GM19035 (cell line): ENCODE measurements at regions not wholly inside any gene's neighbourhood (a gene's known extent, or its start where the extent isn't known, plus 50 kb on each side); places are given as distances from the start of the nearest gene placed in this dataset.
"Not testable (repeated sequence)": the region's sequence is repeated elsewhere in the genome, so short reads cannot be mapped to it uniquely, and the experiment has no call there.

Source experiments
- ATAC-seq: cut with Tn5 transposase; IDR thresholded peaks from one replicate; pipeline ENCODE4 v1.9.1; 2021; ENCODE audit not compliant: unreplicated experiment

GRCh38 chr4:184335520-184335919 lies 117.8 kb upstream of the ENPP6 start:
- no peak for ATAC-seq

GRCh38 chr4:184333446-184333845 lies 115.8 kb upstream of the ENPP6 start:
- not testable (repeated sequence) for ATAC-seq

GRCh38 chr4:184331268-184331995 lies 113.8 kb upstream of the ENPP6 start:
- no peak for ATAC-seq

GRCh38 chr4:184330517-184331094 lies 112.9 kb upstream of the ENPP6 start:
- ATAC-seq = not testable (repeated sequence)

DNA sequence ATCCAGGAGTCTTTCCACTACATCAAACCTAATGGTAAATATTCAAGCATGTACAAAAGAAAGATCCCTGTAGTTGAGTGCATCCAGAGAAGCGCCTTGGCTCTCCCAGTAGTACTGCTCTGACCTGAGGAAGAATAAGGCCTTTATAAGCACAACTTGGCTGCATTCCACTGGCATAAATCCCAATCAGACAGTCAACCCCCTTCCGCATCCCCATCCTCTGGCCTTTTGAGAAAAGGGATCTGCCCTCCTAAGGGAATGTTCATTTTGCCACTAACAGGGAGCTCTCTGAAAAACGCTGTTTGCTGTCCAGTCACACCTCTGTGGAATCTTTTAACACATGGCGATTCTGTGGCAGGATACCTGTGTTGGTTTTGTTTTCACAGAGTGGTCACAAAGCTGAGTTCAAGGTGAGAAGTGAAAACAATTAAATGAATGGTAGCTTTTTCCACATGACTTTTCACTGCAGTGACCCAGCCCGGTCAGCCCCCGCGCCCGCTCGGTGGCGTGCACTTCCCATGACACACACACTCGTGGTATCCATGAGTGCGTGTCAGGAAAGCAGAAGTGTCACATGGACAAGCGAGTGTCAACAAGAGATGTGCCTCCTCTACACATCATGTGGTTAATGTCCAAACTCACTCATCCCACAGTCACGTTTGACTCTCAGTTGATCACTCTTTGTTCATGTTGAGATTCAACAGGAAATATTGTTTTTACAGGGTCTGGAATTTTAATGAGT lies 112.2 kb upstream of the ENPP6 start:
- peak; percentile 54 for ATAC-seq

DNA sequence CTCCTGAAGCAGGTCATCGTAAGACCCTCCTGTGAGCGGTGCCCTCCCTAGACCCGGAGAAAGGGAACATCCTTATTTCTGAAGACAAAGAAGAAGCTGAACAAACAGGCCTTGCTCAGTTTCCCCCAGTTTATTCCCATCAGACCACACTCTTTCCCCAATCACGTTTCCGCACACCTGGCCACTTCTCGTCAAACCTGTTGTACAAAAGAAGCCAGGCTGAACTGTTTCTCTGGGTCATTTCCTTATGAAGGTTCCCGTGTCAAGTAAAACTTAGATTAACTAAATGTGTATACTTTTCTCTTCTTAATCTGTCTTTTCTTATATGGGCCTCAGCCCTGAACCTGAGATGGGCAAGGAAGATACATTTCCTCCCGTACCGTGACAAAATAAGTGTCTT lies 111.6 kb upstream of the ENPP6 start:
- no peak for ATAC-seq

DNA sequence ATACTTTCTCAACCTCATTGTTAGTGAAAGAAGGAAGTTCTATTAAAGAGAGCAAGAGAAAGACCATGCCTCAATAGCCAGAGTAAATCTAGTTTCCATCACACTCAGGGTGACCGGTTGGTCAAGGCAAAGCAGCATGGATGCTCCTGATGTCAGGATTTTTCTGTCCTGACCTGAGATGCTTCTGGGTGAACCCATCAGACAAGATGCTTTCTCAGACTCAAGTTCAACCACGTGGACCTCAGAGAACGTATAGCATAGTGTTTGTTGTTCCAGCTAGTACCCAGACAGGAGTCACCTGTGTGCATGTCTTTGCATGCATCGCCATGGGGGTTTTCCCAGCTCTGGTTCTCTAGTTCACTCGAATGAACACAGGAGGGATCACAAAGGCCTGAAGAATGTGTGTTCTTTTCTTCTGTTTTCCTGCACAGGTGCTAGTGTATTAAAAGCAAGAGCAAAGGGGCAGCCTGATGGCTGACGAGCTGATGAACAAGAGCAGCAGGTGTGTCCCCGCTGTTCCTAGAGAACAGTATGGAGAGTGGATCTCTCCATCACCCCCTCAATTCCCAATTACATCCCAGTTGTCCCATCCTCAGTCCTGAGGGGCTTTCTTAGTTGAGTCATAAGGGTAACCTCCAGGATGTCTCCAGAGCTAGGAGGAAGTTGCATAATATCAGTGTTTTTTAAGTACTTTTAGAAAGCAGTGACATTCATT lies 110.5 kb upstream of the ENPP6 start:
- ATAC-seq = peak; percentile 77

GRCh38 chr4:184324939-184325477 lies 107.3 kb upstream of the ENPP6 start:
- no peak for ATAC-seq

GRCh38 chr4:184322328-184323025 lies 104.8 kb upstream of the ENPP6 start:
- ATAC-seq = no peak

- ATAC-seq = no peak
Measured at GRCh38 chr4:184320631-184321030, 103.0 kb upstream of the ENPP6 start.

DNA sequence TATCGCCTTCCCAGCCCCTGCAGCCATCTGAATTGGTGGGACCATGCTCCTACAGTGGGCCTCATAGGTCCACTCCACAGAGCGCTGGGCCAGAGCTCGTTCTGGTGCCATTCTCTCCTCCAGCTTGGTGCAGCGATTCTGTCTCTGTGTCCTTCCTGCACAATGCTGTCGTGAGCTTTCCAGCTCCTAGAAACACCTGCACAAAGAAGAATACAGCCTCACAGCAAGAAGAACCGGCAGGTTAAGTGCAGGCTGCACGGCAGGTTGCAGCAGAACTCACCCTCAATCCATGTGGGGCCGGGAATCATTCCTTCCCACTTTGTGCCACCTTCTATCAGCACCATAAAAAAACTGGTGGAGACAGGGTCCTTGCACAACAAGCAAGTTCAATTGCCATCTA lies 101.2 kb upstream of the ENPP6 start:
- ATAC-seq = no peak

DNA sequence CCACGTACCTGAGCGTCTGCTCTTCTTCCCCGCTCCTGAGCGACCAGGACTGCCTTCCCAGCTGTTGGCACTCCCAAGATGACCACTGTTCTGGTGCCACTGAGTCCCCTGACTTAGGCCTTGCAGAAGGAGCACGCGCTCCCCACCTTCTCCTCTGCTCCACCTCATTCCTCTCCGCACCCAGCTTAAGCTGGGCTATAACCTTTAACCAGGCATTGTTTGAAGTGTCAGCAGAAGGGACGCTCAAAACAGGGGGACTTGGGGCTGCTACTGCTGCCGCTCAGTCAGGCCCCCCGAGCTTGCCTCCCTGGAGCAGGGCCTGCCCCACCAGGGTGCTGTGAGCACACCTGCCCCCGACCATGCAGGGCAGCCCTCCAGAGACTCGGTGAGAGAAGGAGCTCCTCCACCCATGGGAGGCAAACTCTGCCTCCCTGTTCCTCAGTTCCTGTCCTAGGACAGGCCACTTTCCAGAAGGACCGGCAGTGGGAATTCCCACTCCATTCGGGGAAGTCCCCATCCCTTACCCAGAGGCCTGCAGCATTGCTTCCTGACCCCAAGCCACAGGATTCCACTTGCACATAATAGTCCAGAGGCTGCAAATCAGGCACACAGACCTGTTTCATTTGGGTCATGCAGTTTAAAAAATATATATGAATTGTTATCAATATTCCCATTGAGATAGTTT lies 99.7 kb upstream of the ENPP6 start:
- no peak for ATAC-seq

DNA sequence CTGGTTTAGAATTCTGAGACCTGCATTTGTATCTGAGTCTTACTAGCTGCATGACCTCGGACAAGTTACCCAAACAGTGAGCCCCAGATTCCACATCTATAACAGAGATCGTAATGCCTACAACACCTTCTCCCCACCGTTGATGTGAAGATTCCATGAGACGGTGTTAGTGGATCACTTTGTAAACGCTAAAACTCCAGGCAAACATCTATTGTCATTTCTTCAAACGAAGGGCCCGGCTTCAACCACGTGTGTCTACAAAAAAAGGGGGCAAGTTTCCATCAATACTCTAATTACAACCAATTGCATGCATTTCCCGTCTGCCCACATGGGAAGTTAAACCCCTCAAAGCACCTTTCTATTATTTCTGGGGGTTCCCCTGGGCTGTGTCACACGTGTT lies 99.1 kb upstream of the ENPP6 start:
- no peak for ATAC-seq

DNA sequence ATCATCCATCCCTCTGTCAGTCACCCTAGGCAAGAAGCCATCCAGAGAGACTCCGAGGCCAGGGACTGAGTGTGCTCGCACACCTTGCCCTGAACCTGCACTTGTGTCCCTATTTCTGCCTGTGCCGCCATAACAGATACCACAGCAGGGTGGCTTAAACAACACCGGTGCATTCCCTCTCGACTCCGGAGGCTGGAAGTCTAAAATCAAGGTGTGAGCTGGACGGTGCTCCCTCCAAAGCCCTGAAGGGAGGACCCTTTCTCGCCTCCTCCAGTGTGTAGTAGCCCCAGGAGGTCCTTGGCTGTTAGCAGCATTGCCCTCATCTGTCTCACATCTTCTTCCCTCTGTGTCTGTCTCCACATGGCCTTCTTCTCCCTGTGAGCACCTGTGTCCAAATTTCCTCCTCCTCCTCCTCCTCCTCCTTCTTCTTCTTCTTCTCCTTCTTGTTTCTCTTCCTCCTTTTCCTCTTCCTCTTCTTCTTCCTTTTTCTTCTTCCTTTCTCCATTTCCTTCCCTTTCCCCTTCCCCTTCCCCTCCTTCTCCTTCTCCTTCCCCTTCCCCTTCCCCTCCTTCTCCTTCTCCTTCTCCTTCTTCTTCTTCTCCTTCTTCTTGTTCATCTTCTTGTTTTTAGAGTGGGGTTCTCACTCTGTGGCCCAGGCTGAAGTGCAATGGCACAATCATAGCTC lies 98.1 kb upstream of the ENPP6 start:
- no peak for ATAC-seq

GRCh38 chr4:184313702-184314659 lies 96.3 kb upstream of the ENPP6 start:
- ATAC-seq = peak; percentile 75

GRCh38 chr4:184313058-184313581 lies 95.4 kb upstream of the ENPP6 start:
- ATAC-seq = no peak

DNA sequence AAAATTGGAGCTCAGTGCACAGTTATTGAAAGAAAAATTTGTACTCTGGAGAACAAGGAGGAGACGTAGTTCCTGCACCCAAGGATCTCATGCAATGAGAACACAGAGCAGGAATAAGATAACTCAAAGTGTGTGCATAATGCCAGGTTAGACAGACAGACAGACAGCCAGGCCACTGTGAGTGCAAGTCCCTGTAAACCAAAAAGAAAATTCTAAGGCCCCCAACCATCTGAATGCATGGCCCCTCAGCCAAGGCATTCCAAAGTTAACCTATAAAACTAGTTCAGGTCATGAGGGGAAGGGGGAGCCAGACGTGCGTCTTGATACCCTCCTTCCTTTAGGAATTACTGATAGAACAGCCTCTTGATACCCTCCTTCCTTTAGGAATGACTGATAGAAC lies 94.5 kb upstream of the ENPP6 start:
- no peak for ATAC-seq
